Left cardiac atrium (tissue), 4 donors: ENCODE measurements at regions not wholly inside any gene's neighbourhood (a gene's known extent, or its start where the extent isn't known, plus 50 kb on each side); places are given as distances from the start of the nearest gene placed in this dataset.
"Not testable (repeated sequence)": the region's sequence is repeated elsewhere in the genome, so short reads cannot be mapped to it uniquely, and the experiment has no call there.

Experiments used
- ATAC-seq, 2 donors: fragments of 200-7000 bp; cut with Tn5 transposase; one replicate each; pipeline ENCODE4 v1.9.1; 2020; ENCODE audit warnings: mild to moderate bottlenecking in 2 of 2, moderate library complexity in 2 of 2
- DNase-seq: peaks from one replicate; pipeline ENCODE4 v3.0.0-alpha.2; 2020
- intact Hi-C, 2 donors: fragments of 100-400 bp; cut with DNase I; formaldehyde crosslinking; loops; one replicate each; pipeline versions ENCODE4 v1.14.1 to v1.15.1; 2022 to 2023
- donor health status: DM: no; HTN: yes; CAD: no.
- donor health status: DM: no; HTN: yes; CAD: no; lungs with severe emphysema.
- donor health status: DM: yes; HTN: yes; CAD: no.
- donor health status: Dilated cardiomyopathy.

- no peak for ATAC-seq
- peak; percentile 61 for DNase-seq
- intact Hi-C loops, result loop anchor here (2.0 to 5.0 kb wide), 2 partner anchors 629 to 1440 kb away; no protein-coding TSS in a partner anchor
Observed at GRCh38 chr20:16801919-16802651, 53.9 kb downstream of the OTOR start.

GRCh38 chr20:16802652-16802935 lies 54.4 kb downstream of the OTOR start:
- ATAC-seq (no peak), DNase-seq (no peak)
- intact Hi-C loops, result loop anchor here (2.0 to 5.0 kb wide), 2 partner anchors 628 to 1440 kb away; no protein-coding TSS in a partner anchor

GRCh38 chr20:16803965-16804792 lies 56.0 kb downstream of the OTOR start:
- ATAC-seq, result peak in 1 of 2 donors; percentile 57
- peak; percentile 35 for DNase-seq
- intact Hi-C loops, result loop anchor here (2.0 to 5.0 kb wide), 2 partner anchors 627 to 1438 kb away; no protein-coding TSS in a partner anchor

- ATAC-seq (no peak), DNase-seq (no peak)
- intact Hi-C loops, result loop anchor here in 1 of 2 donors (5.0 kb wide), 2 partner anchors 623 to 1438 kb away; no protein-coding TSS in a partner anchor
Observed at GRCh38 chr20:16804793-16805187, 56.6 kb downstream of the OTOR start.

GRCh38 chr20:16806061-16806460 lies 57.9 kb downstream of the OTOR start:
- ATAC-seq (no peak), DNase-seq (no peak)
- intact Hi-C loops, result loop anchor here in 1 of 2 donors (5.0 kb wide), 1 partner anchor 621 kb away; no protein-coding TSS in a partner anchor

- ATAC-seq, result no peak
- DNase-seq, result no peak
- intact Hi-C loops, result loop anchor here in 1 of 2 donors (5.0 kb wide), 1 partner anchor 620 kb away; no protein-coding TSS in a partner anchor
Observed at GRCh38 chr20:16806886-16807285, 58.7 kb downstream of the OTOR start.

GRCh38 chr20:16808796-16809195 lies 60.6 kb downstream of the OTOR start:
- no peak for DNase-seq
- intact Hi-C loops, result loop anchor here in 1 of 2 donors (5.0 kb wide), 1 partner anchor 619 kb away; no protein-coding TSS in a partner anchor
- ATAC-seq, result no peak

- ATAC-seq, result no peak
- intact Hi-C loops, result no loop called here
Observed at GRCh38 chr20:16810216-16810615, 62.1 kb downstream of the OTOR start.

GRCh38 chr20:16816192-16816591 lies 68.0 kb downstream of the OTOR start:
- DNase-seq, result no peak
- no peak for ATAC-seq
- intact Hi-C loops, result no loop called here

More at GRCh38 chr20:16810216-16810615, 62.1 kb downstream of the OTOR start:
- no peak for DNase-seq

GRCh38 chr20:16819483-16819882 lies 71.3 kb downstream of the OTOR start:
- no peak for ATAC-seq
- intact Hi-C loops, result no loop called here
- DNase-seq, result no peak

- DNase-seq (no peak), ATAC-seq (no peak)
- intact Hi-C loops, result no loop called here
Observed at GRCh38 chr20:16821211-16822089, 73.3 kb downstream of the OTOR start.

GRCh38 chr20:16824664-16825063 lies 76.5 kb downstream of the OTOR start:
- ATAC-seq (no peak), DNase-seq (no peak)
- intact Hi-C loops, result no loop called here

GRCh38 chr20:16828666-16829305 lies 80.6 kb downstream of the OTOR start:
- DNase-seq, result no peak
- no peak for ATAC-seq
- intact Hi-C loops, result no loop called here

GRCh38 chr20:16835690-16836089 lies 87.5 kb downstream of the OTOR start:
- ATAC-seq, DNase-seq, intact Hi-C loops: not testable (repeated sequence)

- ATAC-seq, result no peak
- intact Hi-C loops, result no loop called here
- no peak for DNase-seq
Observed at GRCh38 chr20:16842486-16843120, 94.4 kb downstream of the OTOR start.

- intact Hi-C loops, result no loop called here
- DNase-seq, result no peak
- no peak for ATAC-seq
Observed at GRCh38 chr20:16844406-16844805, 96.2 kb downstream of the OTOR start.

GRCh38 chr20:16846006-16846405 lies 97.8 kb downstream of the OTOR start:
- ATAC-seq, result peak in 1 of 2 donors; percentile 67
- no peak for DNase-seq
- intact Hi-C loops, result no loop called here

GRCh38 chr20:16848061-16848460 lies 99.9 kb downstream of the OTOR start:
- ATAC-seq, result no peak
- DNase-seq, result no peak
- intact Hi-C loops, result no loop called here
